ENCODE measurements at regions not wholly inside any gene's neighbourhood (a gene's known extent, or its start where the extent isn't known, plus 50 kb on each side); places are given as distances from the start of the nearest gene placed in this dataset.

- Histone ChIP-seq H3K27ac (ENCODE audit: poor library complexity, severe bottlenecking) (peak overlapping the region; percentile 66), H3K4me1 (ENCODE audit: insufficient read depth, poor library complexity, severe bottlenecking) (peaks cover 51% of the 10 kb centered on the region), H3K9me3 (ENCODE audit: severe bottlenecking) (no peaks in the 10 kb centered on the region), H3K4me3 (ENCODE audit: severe bottlenecking) (no peak overlapping the region), H3K27me3 (ENCODE audit: insufficient read depth, poor library complexity, severe bottlenecking) (no peaks in the 10 kb centered on the region), H3K36me3 (ENCODE audit: low read depth) (no peaks in the 10 kb centered on the region)
- DNase-seq (ENCODE audit: low spot score), result no peak
- TF ChIP-seq CTCF (IDR thresholded peaks at IDR 0.05; ENCODE audit: poor library complexity, severe bottlenecking), result no peak
- peak; percentile 53 for ATAC-seq (ENCODE audit: low read depth)
These were observed 217.9 kb upstream of the KLF4 start for GRCh38 chr9:107707428-107707837.

- H3K36me3 ChIP-seq (ENCODE audit: low read depth), result no peaks in the 10 kb centered on the region
- no peaks in the 10 kb centered on the region for H3K27me3 ChIP-seq (ENCODE audit: insufficient read depth, poor library complexity, severe bottlenecking)
- ATAC-seq (ENCODE audit: low read depth) (no peak), DNase-seq (ENCODE audit: low spot score) (no peak)
- H3K27ac ChIP-seq (ENCODE audit: poor library complexity, severe bottlenecking), result peak overlapping the region; percentile 66
- H3K4me3 ChIP-seq (ENCODE audit: severe bottlenecking), result no peak overlapping the region
- H3K4me1 ChIP-seq (ENCODE audit: insufficient read depth, poor library complexity, severe bottlenecking), result peaks cover 45% of the 10 kb centered on the region
- no peaks in the 10 kb centered on the region for H3K9me3 ChIP-seq (ENCODE audit: severe bottlenecking)
- no peak for TF ChIP-seq CTCF (IDR thresholded peaks at IDR 0.05; ENCODE audit: poor library complexity, severe bottlenecking)
These were observed 217.3 kb upstream of the KLF4 start for GRCh38 chr9:107706701-107707427.

- Histone ChIP-seq H3K27ac (ENCODE audit: poor library complexity, severe bottlenecking) (peak overlapping the region; percentile 66), H3K9me3 (ENCODE audit: severe bottlenecking) (no peaks in the 10 kb centered on the region), H3K4me1 (ENCODE audit: insufficient read depth, poor library complexity, severe bottlenecking) (peaks cover 35% of the 10 kb centered on the region), H3K36me3 (ENCODE audit: low read depth) (no peaks in the 10 kb centered on the region), H3K27me3 (ENCODE audit: insufficient read depth, poor library complexity, severe bottlenecking) (no peaks in the 10 kb centered on the region), H3K4me3 (ENCODE audit: severe bottlenecking) (no peak overlapping the region)
- no peak for DNase-seq (ENCODE audit: low spot score)
- ATAC-seq (ENCODE audit: low read depth), result peak; percentile 47; the same call in 2 of the 3 replicates
- TF ChIP-seq CTCF (IDR thresholded peaks at IDR 0.05; ENCODE audit: poor library complexity, severe bottlenecking), result no peak
These were observed 216.0 kb upstream of the KLF4 start for GRCh38 chr9:107705521-107705920.

GRCh38 chr9:107704774-107705173, 215.2 kb upstream of the KLF4 start:
- no peak for ATAC-seq (ENCODE audit: low read depth)

More at GRCh38 chr9:107704774-107705173, 215.2 kb upstream of the KLF4 start:
- no peaks in the 10 kb centered on the region for H3K36me3 ChIP-seq (ENCODE audit: low read depth)
- H3K4me3 ChIP-seq (ENCODE audit: severe bottlenecking), result no peak overlapping the region
- H3K4me1 ChIP-seq (ENCODE audit: insufficient read depth, poor library complexity, severe bottlenecking), result peaks cover 30% of the 10 kb centered on the region
- no peaks in the 10 kb centered on the region for H3K9me3 ChIP-seq (ENCODE audit: severe bottlenecking)
- DNase-seq (ENCODE audit: low spot score), result no peak
- TF ChIP-seq CTCF (IDR thresholded peaks at IDR 0.05; ENCODE audit: poor library complexity, severe bottlenecking), result no peak
- H3K27me3 ChIP-seq (ENCODE audit: insufficient read depth, poor library complexity, severe bottlenecking), result no peaks in the 10 kb centered on the region
- peak overlapping the region; percentile 66 for H3K27ac ChIP-seq (ENCODE audit: poor library complexity, severe bottlenecking)

Measured in RWPE2 (cell line).